GM12891 (cell line): ENCODE measurements at regions not wholly inside any gene's neighbourhood (a gene's known extent, or its start where the extent isn't known, plus 50 kb on each side); places are given as distances from the start of the nearest gene placed in this dataset.

ENCODE experiments used
- PAX5 ChIP-seq: IDR thresholded peaks from 2 replicates; pipeline ENCODE4 v1.6.1; 2011; ENCODE audit warnings: low read length, moderate library complexity, mild to moderate bottlenecking; ENCODE audit not compliant: insufficient read depth, severe bottlenecking
- POLR2A ChIP-seq: IDR thresholded peaks from 2 replicates; pipeline ENCODE4 v1.6.1; 2011; ENCODE audit warnings: low read depth, low read length, control low read depth
- POLR2AphosphoS5 ChIP-seq: IDR thresholded peaks from 2 replicates; pipeline ENCODE4 v1.6.1; 2011; ENCODE audit warnings: low read depth, low read length, control low read depth
- POU2F2 ChIP-seq: IDR thresholded peaks from 2 replicates; pipeline ENCODE4 v1.6.1; 2011; ENCODE audit warnings: low read depth, mild to moderate bottlenecking, control low read depth, low read length, moderate library complexity
- SPI1 ChIP-seq: IDR thresholded peaks from 2 replicates; pipeline ENCODE4 v1.6.1; 2011; ENCODE audit warnings: low read depth, low read length, control low read depth
- TAF1 ChIP-seq: IDR thresholded peaks from 2 replicates; pipeline ENCODE4 v1.6.1; 2011; ENCODE audit warnings: low read depth, low read length, control low read depth

- TF ChIP-seq POLR2A = no peak
- TF ChIP-seq PAX5 = no peak
- no peak for TF ChIP-seq POLR2AphosphoS5
- TF ChIP-seq TAF1 = no peak
- TF ChIP-seq SPI1 = peak; percentile 63
- peak; percentile 88 for TF ChIP-seq POU2F2
Measured at GRCh38 chr7:17195576-17195975, 102.9 kb upstream of the AHR start.
